Kidney epithelial cell (primary cell): ENCODE measurements at regions not wholly inside any gene's neighbourhood (a gene's known extent, or its start where the extent isn't known, plus 50 kb on each side); places are given as distances from the start of the nearest gene placed in this dataset.
"Not testable (repeated sequence)": the region's sequence is repeated elsewhere in the genome, so short reads cannot be mapped to it uniquely, and the experiment has no call there.

Experiments
- DNase-seq: peaks from one replicate; pipeline ENCODE4 v3.0.0-alpha.2; 2010; ENCODE audit warnings: low read depth
- H3K27me3 ChIP-seq: 2 replicates; pipeline ENCODE4 v1.6.0; 2011; ENCODE audit warnings: low read length; ENCODE audit not compliant: control insufficient read depth, insufficient read depth
- H3K36me3 ChIP-seq: 2 replicates; pipeline ENCODE4 v1.5.1; 2011; ENCODE audit warnings: low read length; ENCODE audit not compliant: control insufficient read depth, insufficient read depth
- H3K4me3 ChIP-seq: 2 replicates; pipeline ENCODE4 v1.5.1; 2011; ENCODE audit warnings: low read depth, mild to moderate bottlenecking, control low read depth, low read length
- TF ChIP-seq, protein P1 (sequence below): IDR thresholded peaks from 2 replicates; pipeline ENCODE4 v1.5.1; 2011; ENCODE audit warnings: mild to moderate bottlenecking, moderate library complexity, low read length, control low read depth, inconsistent platforms; ENCODE audit not compliant: insufficient read depth, poor library complexity, severe bottlenecking

DNA sequence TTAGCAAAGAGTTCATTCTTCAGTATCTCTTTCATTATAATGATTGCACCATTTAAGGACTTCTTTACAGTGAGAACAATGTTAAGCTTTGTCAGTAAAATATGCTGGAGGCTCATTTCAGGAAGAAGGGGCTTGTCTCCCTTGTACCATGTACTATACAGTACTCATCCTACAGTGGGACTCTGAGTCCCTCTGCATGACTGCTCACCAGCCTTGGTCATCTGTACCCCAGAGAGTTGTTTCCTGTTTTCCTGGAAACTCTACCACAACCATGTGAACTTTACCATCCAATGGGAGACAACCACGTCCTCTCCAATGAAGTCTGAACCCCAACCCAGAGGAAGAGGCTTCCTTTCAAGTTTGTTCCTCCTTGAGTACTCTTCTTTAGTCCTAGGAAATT lies 1171.1 kb upstream of the CRIM1 start:
- Histone ChIP-seq H3K4me3 (no peak overlapping the region), H3K36me3 (no peaks in the 10 kb centered on the region), H3K27me3 (no peaks in the 10 kb centered on the region)
- TF ChIP-seq, protein P1, sequence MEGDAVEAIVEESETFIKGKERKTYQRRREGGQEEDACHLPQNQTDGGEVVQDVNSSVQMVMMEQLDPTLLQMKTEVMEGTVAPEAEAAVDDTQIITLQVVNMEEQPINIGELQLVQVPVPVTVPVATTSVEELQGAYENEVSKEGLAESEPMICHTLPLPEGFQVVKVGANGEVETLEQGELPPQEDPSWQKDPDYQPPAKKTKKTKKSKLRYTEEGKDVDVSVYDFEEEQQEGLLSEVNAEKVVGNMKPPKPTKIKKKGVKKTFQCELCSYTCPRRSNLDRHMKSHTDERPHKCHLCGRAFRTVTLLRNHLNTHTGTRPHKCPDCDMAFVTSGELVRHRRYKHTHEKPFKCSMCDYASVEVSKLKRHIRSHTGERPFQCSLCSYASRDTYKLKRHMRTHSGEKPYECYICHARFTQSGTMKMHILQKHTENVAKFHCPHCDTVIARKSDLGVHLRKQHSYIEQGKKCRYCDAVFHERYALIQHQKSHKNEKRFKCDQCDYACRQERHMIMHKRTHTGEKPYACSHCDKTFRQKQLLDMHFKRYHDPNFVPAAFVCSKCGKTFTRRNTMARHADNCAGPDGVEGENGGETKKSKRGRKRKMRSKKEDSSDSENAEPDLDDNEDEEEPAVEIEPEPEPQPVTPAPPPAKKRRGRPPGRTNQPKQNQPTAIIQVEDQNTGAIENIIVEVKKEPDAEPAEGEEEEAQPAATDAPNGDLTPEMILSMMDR: no peak
- no peak for DNase-seq

DNA sequence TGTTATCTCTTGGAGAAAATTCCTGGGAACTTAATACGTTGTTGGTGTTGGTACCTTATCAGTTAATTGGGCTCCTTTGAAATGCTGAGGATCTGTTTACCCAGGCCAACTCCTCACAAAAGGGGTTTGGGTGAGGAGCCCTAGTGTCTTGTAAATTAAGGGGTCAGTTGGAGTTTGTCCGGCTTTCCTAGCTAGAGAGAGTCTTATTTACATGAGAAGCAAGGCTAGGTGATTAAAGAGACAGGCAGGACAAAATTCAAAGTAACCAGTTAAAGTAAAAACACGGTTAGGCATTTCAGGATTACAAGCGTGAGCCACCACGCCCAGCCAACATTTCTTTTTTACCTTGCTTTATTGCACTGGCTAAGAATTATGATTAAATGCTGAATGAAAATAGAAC lies 1178.9 kb upstream of the CRIM1 start:
- not testable (repeated sequence) for H3K4me3 ChIP-seq, H3K36me3 ChIP-seq, DNase-seq, H3K27me3 ChIP-seq

DNA sequence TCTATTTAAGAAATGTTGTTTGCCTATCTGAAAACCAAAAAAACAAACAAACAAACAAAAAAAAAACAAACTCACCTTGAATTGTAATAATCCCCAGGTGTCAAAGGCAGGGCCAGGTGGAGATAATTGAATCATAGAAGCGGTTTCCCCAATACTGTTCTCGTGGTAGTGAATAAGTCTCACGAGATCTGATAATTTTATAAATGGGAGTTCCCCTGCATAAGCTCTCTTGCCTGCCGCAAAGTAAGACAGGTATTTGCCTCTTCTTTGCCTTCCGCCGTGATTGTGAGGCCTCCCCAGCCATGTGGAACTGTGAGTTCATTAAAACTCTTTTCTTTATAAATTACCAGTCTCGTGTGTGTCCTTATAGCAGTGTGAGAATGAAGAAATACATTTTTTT lies 1180.7 kb upstream of the CRIM1 start:
- no peak for DNase-seq
- TF ChIP-seq, protein P1: no peak
- H3K36me3 ChIP-seq: no peaks in the 10 kb centered on the region
- no peaks in the 10 kb centered on the region for H3K27me3 ChIP-seq
- H3K4me3 ChIP-seq: no peak overlapping the region

DNA sequence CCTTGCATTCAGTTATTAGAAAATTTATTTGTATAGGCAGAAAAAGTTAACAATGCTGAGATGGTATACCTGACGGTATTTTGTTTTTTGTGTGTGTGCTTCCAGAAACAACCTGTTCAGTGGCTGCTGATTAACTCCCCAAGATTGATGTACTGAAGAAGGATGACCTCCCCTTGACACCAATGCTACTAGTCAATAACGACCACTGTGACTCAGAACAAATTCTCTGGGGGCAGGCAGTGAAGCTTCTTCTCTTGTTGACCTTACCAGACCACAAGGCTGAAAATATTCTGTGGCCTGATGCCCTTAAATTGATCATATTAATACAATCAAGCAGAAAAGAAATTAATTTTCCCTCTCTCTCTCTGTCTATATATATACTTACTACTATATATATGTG lies 1182.9 kb upstream of the CRIM1 start:
- Histone ChIP-seq H3K36me3 (no peaks in the 10 kb centered on the region), H3K4me3 (no peak overlapping the region), H3K27me3 (no peaks in the 10 kb centered on the region)
- TF ChIP-seq, protein P1: no peak
- DNase-seq: no peak

DNA sequence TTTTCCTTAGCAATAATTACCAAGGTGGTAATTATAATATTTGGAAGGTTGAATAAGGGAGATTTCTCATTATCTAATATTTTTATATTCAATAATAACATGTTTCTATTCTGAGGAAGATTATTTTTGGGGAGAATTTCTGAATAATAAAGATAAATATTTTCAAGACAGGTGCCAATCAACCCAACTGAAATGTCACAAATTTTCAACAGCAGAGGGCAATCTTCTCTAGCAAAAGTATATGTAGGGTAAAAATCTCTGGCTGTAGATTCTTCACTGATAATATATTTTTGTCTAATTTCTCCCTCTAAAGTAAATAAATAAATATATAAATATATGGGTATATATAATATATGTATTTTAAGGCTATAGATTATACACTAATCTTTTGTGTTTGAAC lies 1187.2 kb upstream of the CRIM1 start:
- DNase-seq: no peak
- Histone ChIP-seq H3K4me3 (no peak overlapping the region), H3K36me3 (no peaks in the 10 kb centered on the region), H3K27me3 (no peaks in the 10 kb centered on the region)
- TF ChIP-seq, protein P1: no peak

DNA sequence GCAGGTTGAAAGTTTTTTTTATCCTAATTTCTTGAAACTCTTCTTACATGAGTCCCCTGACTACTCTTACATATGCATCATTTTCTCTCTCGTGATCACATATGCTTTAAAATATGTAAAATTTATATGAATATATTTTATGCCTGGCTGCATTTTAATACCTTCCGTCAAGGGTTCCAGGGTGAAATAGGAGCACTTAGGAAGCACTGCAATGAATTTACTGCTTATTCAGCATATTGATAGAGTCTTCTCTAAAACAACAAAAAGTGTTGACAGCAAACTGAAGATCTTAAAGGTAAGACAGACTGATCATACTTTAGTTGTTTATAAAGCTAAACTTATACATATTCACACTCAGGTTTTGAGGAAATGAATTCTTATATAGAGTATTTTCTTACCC lies 1191.6 kb upstream of the CRIM1 start:
- Histone ChIP-seq H3K36me3 (no peaks in the 10 kb centered on the region), H3K27me3 (no peaks in the 10 kb centered on the region), H3K4me3 (no peak overlapping the region)
- TF ChIP-seq, protein P1: no peak
- no peak for DNase-seq

DNA sequence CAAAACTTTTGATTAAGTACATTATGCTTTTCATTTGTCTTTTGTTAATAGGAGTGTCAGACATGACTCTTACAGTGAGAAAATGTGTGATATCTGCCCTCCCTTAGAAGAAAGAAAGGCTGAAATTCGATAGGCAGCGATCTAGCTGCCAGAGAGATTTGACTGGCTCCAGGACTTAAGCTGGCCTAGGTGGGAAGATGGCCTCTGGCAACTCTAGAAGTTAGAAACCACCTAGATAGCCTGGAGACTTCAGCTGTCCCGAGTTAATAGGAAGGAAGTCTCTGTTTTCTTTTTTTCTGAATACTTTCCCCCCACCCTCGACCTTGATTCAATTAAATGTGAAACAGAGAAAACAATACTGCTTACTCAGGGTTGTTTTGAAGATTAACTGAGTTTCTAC lies 1194.7 kb upstream of the CRIM1 start:
- DNase-seq: no peak
- TF ChIP-seq, protein P1: no peak

More for the DNA sequence above, 1194.7 kb upstream of the CRIM1 start:
- Histone ChIP-seq H3K27me3 (no peaks in the 10 kb centered on the region), H3K36me3 (no peaks in the 10 kb centered on the region), H3K4me3 (no peak overlapping the region)
